NCI-H524 treated with DMSO at 0.1 percent for 48 hours (cell line): ENCODE measurements at regions not wholly inside any gene's neighbourhood (a gene's known extent, or its start where the extent isn't known, plus 50 kb on each side); places are given as distances from the start of the nearest gene placed in this dataset.
"Not testable (repeated sequence)": the region's sequence is repeated elsewhere in the genome, so short reads cannot be mapped to it uniquely, and the experiment has no call there.

Experiments used
- DNase-seq: peaks from one replicate; lab custom pipeline; 2025; lab: John Stamatoyannopoulos, UW

- no peak for DNase-seq
These were observed 206.9 kb downstream of the ICOS start for GRCh38 chr2:204143216-204144014.

- no peak for DNase-seq
These were observed 207.9 kb downstream of the ICOS start for GRCh38 chr2:204144492-204144891.

GRCh38 chr2:204145263-204145751 is 208.7 kb downstream of the ICOS start:
- DNase-seq = no peak

GRCh38 chr2:204145791-204146190 is 209.2 kb downstream of the ICOS start:
- DNase-seq = no peak

GRCh38 chr2:204147040-204147439 is 210.5 kb downstream of the ICOS start:
- not testable (repeated sequence) for DNase-seq

GRCh38 chr2:204150721-204151120 is 214.2 kb downstream of the ICOS start:
- no peak for DNase-seq

GRCh38 chr2:204152616-204153015 is 216.1 kb downstream of the ICOS start:
- no peak for DNase-seq

GRCh38 chr2:204154863-204155262 is 218.3 kb downstream of the ICOS start:
- no peak for DNase-seq

- DNase-seq = no peak
These were observed 219.9 kb downstream of the ICOS start for GRCh38 chr2:204156456-204156855.

- no peak for DNase-seq
These were observed 221.1 kb downstream of the ICOS start for GRCh38 chr2:204157684-204158083.

GRCh38 chr2:204159526-204159925 is 223.0 kb downstream of the ICOS start:
- no peak for DNase-seq

- no peak for DNase-seq
These were observed 224.4 kb downstream of the ICOS start for GRCh38 chr2:204160989-204161388.

GRCh38 chr2:204161886-204162285 is 225.3 kb downstream of the ICOS start:
- no peak for DNase-seq

GRCh38 chr2:204166961-204167360 is 230.4 kb downstream of the ICOS start:
- no peak for DNase-seq

GRCh38 chr2:204167670-204168069 is 231.1 kb downstream of the ICOS start:
- DNase-seq = not testable (repeated sequence)

- DNase-seq = peak; percentile 64
These were observed 233.8 kb downstream of the ICOS start for GRCh38 chr2:204170411-204170810.

GRCh38 chr2:204171432-204172144 is 235.0 kb downstream of the ICOS start:
- DNase-seq = no peak

GRCh38 chr2:204172145-204172600 is 235.6 kb downstream of the ICOS start:
- no peak for DNase-seq

GRCh38 chr2:204174034-204174433 is 237.5 kb downstream of the ICOS start:
- no peak for DNase-seq

GRCh38 chr2:204175552-204176271 is 239.1 kb downstream of the ICOS start:
- peak; percentile 96 for DNase-seq

- no peak for DNase-seq
These were observed 239.7 kb downstream of the ICOS start for GRCh38 chr2:204176306-204176705.

- no peak for DNase-seq
These were observed 240.9 kb downstream of the ICOS start for GRCh38 chr2:204177251-204177976.
